Endothelial cell of umbilical vein (primary cell): ENCODE measurements at regions not wholly inside any gene's neighbourhood (a gene's known extent, or its start where the extent isn't known, plus 50 kb on each side); places are given as distances from the start of the nearest gene placed in this dataset.

ENCODE experiments used
- BruUV-seq: library from RNA; stranded (reverse); fragments of 400-500 nt; replicated peaks from 2 replicates; lab custom pipeline; 2021; lab: Mats Ljungman, UMichigan
- CTCF ChIA-PET: fragments of 300-600, 350-600 bp; sonication (Branson Sonifier 250); formaldehyde crosslinking; loops from one replicate; lab custom pipeline; 2021; ENCODE audit warnings: antibody characterized with exemption, inconsistent platforms; lab: Charles Lee
- POLR2A ChIA-PET: fragments of 300-600, 350-600 bp; sonication (Branson Sonifier 250); formaldehyde crosslinking; loops from one replicate; lab custom pipeline; 2021; ENCODE audit warnings: antibody characterized with exemption, inconsistent platforms; lab: Charles Lee
- DNase-seq: peaks from one replicate; pipeline ENCODE4 v3.0.0-alpha.2; 2011; ENCODE audit warnings: low read depth, low spot score
- FAIRE-seq: peaks from 2 replicates; lab custom pipeline; 2011; peaks lifted over from hg19 to GRCh38; lab: Jason Lieb, UNC
- H2AFZ ChIP-seq: 2 replicates; pipeline ENCODE4 v1.6.0; 2012; ENCODE audit warnings: low read depth, low read length, control low read depth, inconsistent platforms
- H3K27ac ChIP-seq: 2 replicates; pipeline ENCODE4 v1.5.1; 2011; ENCODE audit warnings: low read depth, mild to moderate bottlenecking, control low read depth, low read length, moderate library complexity; ENCODE audit not compliant: insufficient read depth
- H3K27me3 ChIP-seq, 2 experiments: 2 replicates each; pipeline versions ENCODE4 v1.6.0 to v1.6.1; 2011; ENCODE audit warnings: low read length in 2 of 2, mixed read lengths in 1 of 2; ENCODE audit not compliant: control insufficient read depth in 2 of 2, insufficient read depth in 2 of 2
- H3K36me3 ChIP-seq, 2 experiments: 2 replicates in 1 of 2; 3 replicates in 1 of 2; pipeline ENCODE4 v1.5.1; 2011; ENCODE audit warnings: low read length in 2 of 2, mild to moderate bottlenecking in 1 of 2, moderate library complexity in 1 of 2; ENCODE audit not compliant: control insufficient read depth in 2 of 2, insufficient read depth in 2 of 2; ENCODE audit errors: extremely low read depth in 1 of 2
- H3K4me1 ChIP-seq: 3 replicates; pipeline ENCODE4 v1.5.1; 2011; ENCODE audit warnings: mild to moderate bottlenecking, low read length; ENCODE audit not compliant: control insufficient read depth, insufficient read depth; ENCODE audit errors: extremely low read depth
- H3K4me2 ChIP-seq: 2 replicates; pipeline ENCODE4 v1.6.1; 2011; ENCODE audit warnings: low read length, control low read depth, mixed read lengths; ENCODE audit not compliant: insufficient read depth
- H3K4me3 ChIP-seq, 3 experiments: fragments of 200-600 bp in 1 of 3; sonication (generic), shearing (Covaris generic) in 1 of 3; replicated peaks in 1 of 3; 2 replicates each; pipeline ENCODE4 v1.5.1; 2011 to 2016; ENCODE audit warnings: control low read depth in 3 of 3, low read length in 3 of 3, mild to moderate bottlenecking in 2 of 3, inconsistent platforms in 1 of 3, low read depth in 1 of 3, moderate library complexity in 1 of 3; ENCODE audit not compliant: insufficient read depth in 1 of 3
- H3K79me2 ChIP-seq: 2 replicates; pipeline ENCODE4 v1.6.0; 2012; ENCODE audit warnings: low read length, inconsistent platforms; ENCODE audit not compliant: control insufficient read depth, insufficient read depth
- H3K9ac ChIP-seq: replicated peaks from 2 replicates; pipeline ENCODE3; 2011; ENCODE audit warnings: low read length, control low read depth; ENCODE audit not compliant: insufficient read depth; ENCODE audit errors: extremely low read depth
- H3K9me1 ChIP-seq: replicated peaks from 3 replicates; pipeline ENCODE4 v1.6.0; 2011; ENCODE audit warnings: mild to moderate bottlenecking, low read length; ENCODE audit not compliant: control insufficient read depth, insufficient read depth; ENCODE audit errors: extremely low read depth
- H3K9me3 ChIP-seq: replicated peaks from 2 replicates; pipeline ENCODE4 v1.5.1; 2012; ENCODE audit warnings: low read length, inconsistent platforms; ENCODE audit not compliant: control insufficient read depth, insufficient read depth
- H4K20me1 ChIP-seq: replicated peaks from 2 replicates; pipeline ENCODE3; 2011; ENCODE audit warnings: mild to moderate bottlenecking, low read length; ENCODE audit not compliant: control insufficient read depth, insufficient read depth; ENCODE audit errors: extremely low read depth
- CTCF ChIP-seq, 2 donors: IDR thresholded peaks; 1 replicate in 1 of 2; 2 replicates in 1 of 2; pipeline ENCODE4 v1.5.1; 2011; ENCODE audit warnings: low read length in 2 of 2, mild to moderate bottlenecking in 2 of 2, moderate library complexity in 2 of 2, control low read depth in 1 of 2, inconsistent platforms in 1 of 2, low read depth in 1 of 2; ENCODE audit not compliant: insufficient read depth in 1 of 2; ENCODE audit errors: extremely low read depth in 1 of 2
- EZH2 ChIP-seq: IDR thresholded peaks from 2 replicates; pipeline ENCODE4 v1.6.1; 2012; ENCODE audit warnings: borderline replicate concordance, low read depth, mild to moderate bottlenecking, moderate library complexity, low read length, inconsistent platforms; ENCODE audit not compliant: severe bottlenecking
- FOS ChIP-seq: IDR thresholded peaks from 2 replicates; pipeline ENCODE4 v1.6.1; 2011; ENCODE audit warnings: mild to moderate bottlenecking, low read length, moderate library complexity, borderline replicate concordance; ENCODE audit not compliant: insufficient read depth
- JUN ChIP-seq: IDR thresholded peaks from 2 replicates; pipeline ENCODE4 v1.6.1; 2011; ENCODE audit warnings: borderline replicate concordance, low read depth; ENCODE audit not compliant: insufficient read length, insufficient read depth
- MYC ChIP-seq: IDR thresholded peaks from one replicate; pipeline ENCODE4 v1.6.1; 2011; ENCODE audit warnings: mild to moderate bottlenecking, low read depth, low read length
- POLR2A ChIP-seq: IDR thresholded peaks from 2 replicates; pipeline ENCODE4 v1.6.1; 2012; ENCODE audit warnings: low read depth, mild to moderate bottlenecking, control low read depth, low read length
- POLR2AphosphoS5 ChIP-seq: IDR thresholded peaks from 2 replicates; pipeline ENCODE4 v1.6.1; 2012; ENCODE audit warnings: low read depth, mild to moderate bottlenecking, control low read depth, low read length, moderate library complexity; ENCODE audit not compliant: insufficient read depth
- dilution Hi-C: fragments of 300-500 bp; cut with MboI; formaldehyde crosslinking; loops from one replicate; pipeline ENCODE4 v1.15.0; 2019; ENCODE audit warnings: low sequenced_read_pairs; ENCODE audit not compliant: extremely low pct_ligation_motif_present
- intact Hi-C: fragments of 100-400 bp; cut with micrococcal nuclease; formaldehyde crosslinking; loops from one replicate; pipeline ENCODE4 v1.10.0; 2022
- TF ChIP-seq, protein P1 (sequence below): IDR thresholded peaks from 2 replicates; pipeline ENCODE4 v1.6.1; 2011; ENCODE audit not compliant: insufficient read depth, insufficient read length

GRCh38 chr4:175540151-175540550, 271.9 kb downstream of the GPM6A start:
- Histone ChIP-seq H3K27ac (no peak overlapping the region), H3K4me2 (no peak overlapping the region), H3K9me1 (no peaks in the 10 kb centered on the region), H4K20me1 (no peaks in the 10 kb centered on the region), H2AFZ (no peak overlapping the region), H3K27me3 (no peaks in the 10 kb centered on the region), H3K4me1 (no peaks in the 10 kb centered on the region), H3K9me3 (no peaks in the 10 kb centered on the region), H3K36me3 (no peaks in the 10 kb centered on the region), H3K4me3 (no peak overlapping the region), H3K79me2 (no peaks in the 10 kb centered on the region), H3K9ac (no peak overlapping the region)
- TF ChIP-seq, protein P1, sequence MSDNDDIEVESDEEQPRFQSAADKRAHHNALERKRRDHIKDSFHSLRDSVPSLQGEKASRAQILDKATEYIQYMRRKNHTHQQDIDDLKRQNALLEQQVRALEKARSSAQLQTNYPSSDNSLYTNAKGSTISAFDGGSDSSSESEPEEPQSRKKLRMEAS = no peak
- TF ChIP-seq JUN (no peak), EZH2 (no peak), MYC (no peak), POLR2A (no peak), FOS (no peak), CTCF (IDR thresholded peaks at IDR 0.05; ENCODE audit: extremely low read depth in 1 of 2, insufficient read depth in 1 of 2, low read depth in 1 of 2, low read length in 2 of 2) (no peak), POLR2AphosphoS5 (no peak)
- dilution Hi-C loops = no loop called here
- POLR2A ChIA-PET = no interaction called here
- FAIRE-seq (no peak), DNase-seq (no peak)
- CTCF ChIA-PET = no interaction called here
- intact Hi-C loops = no loop called here
- BruUV-seq = no TSS peak
